DND-41 (cell line): ENCODE measurements at regions not wholly inside any gene's neighbourhood (a gene's known extent, or its start where the extent isn't known, plus 50 kb on each side); places are given as distances from the start of the nearest gene placed in this dataset.

Experiments used
- ATAC-seq: fragments of 200-7000 bp; cut with Tn5 transposase; 3 replicates; pipeline ENCODE4 v1.9.1; 2021; ENCODE audit warnings: low read depth; ENCODE audit not compliant: insufficient read depth
- DNase-seq: peaks from one replicate; pipeline ENCODE4 v3.0.0-alpha.2; 2020
- H2AFZ ChIP-seq: 2 replicates; pipeline ENCODE4 v1.6.0; 2012; ENCODE audit warnings: low read depth, low read length
- H3K27ac ChIP-seq: 2 replicates; pipeline ENCODE4 v1.5.1; 2012; ENCODE audit warnings: low read length, inconsistent platforms
- H3K27me3 ChIP-seq: fragments of 200-600 bp; sonication (generic); 2 replicates; pipeline ENCODE4 v1.6.0; 2012; ENCODE audit warnings: low read length, mild to moderate bottlenecking, inconsistent platforms; ENCODE audit not compliant: insufficient read depth, poor library complexity
- H3K36me3 ChIP-seq: 2 replicates; pipeline ENCODE4 v1.5.1; 2012; ENCODE audit warnings: low read length, inconsistent platforms; ENCODE audit not compliant: insufficient read depth
- H3K4me1 ChIP-seq: 2 replicates; pipeline ENCODE4 v1.5.1; 2012; ENCODE audit warnings: mild to moderate bottlenecking, low read length; ENCODE audit not compliant: insufficient read depth
- H3K4me2 ChIP-seq: 2 replicates; pipeline ENCODE4 v1.6.0; 2012; ENCODE audit warnings: mild to moderate bottlenecking, moderate library complexity, low read length, inconsistent platforms; ENCODE audit not compliant: insufficient read depth
- H3K4me3 ChIP-seq, 2 experiments: fragments of 200-600 bp in 1 of 2; shearing (Covaris generic) in 1 of 2; 2 replicates each; pipeline ENCODE4 v1.5.1; 2012 to 2016; ENCODE audit warnings: inconsistent platforms in 2 of 2, low read length in 2 of 2, mild to moderate bottlenecking in 2 of 2, low read depth in 1 of 2, moderate library complexity in 1 of 2
- H3K79me2 ChIP-seq: 2 replicates; pipeline ENCODE4 v1.6.0; 2012; ENCODE audit warnings: low read length, inconsistent platforms; ENCODE audit not compliant: insufficient read depth
- H3K9ac ChIP-seq: 2 replicates; pipeline ENCODE4 v1.6.0; 2012; ENCODE audit warnings: low read depth, mild to moderate bottlenecking, inconsistent platforms, low read length, moderate library complexity
- H3K9me3 ChIP-seq: 2 replicates; pipeline ENCODE4 v1.5.1; 2012; ENCODE audit warnings: low read length, moderate library complexity, mild to moderate bottlenecking, inconsistent platforms; ENCODE audit not compliant: insufficient read depth, severe bottlenecking
- H4K20me1 ChIP-seq: 2 replicates; pipeline ENCODE4 v1.6.0; 2012; ENCODE audit warnings: low read length; ENCODE audit not compliant: insufficient read depth
- CTCF ChIP-seq: IDR thresholded peaks from 2 replicates; pipeline ENCODE4 v1.5.1; 2012; ENCODE audit warnings: borderline replicate concordance, low read length, moderate library complexity, mild to moderate bottlenecking; ENCODE audit not compliant: poor library complexity, severe bottlenecking; ENCODE audit errors: extremely low read depth
- EZH2 ChIP-seq: IDR thresholded peaks from 3 replicates; pipeline ENCODE4 v1.6.1; 2012; ENCODE audit warnings: borderline replicate concordance, low read depth, mild to moderate bottlenecking, moderate library complexity, low read length, inconsistent platforms; ENCODE audit not compliant: severe bottlenecking

GRCh38 chr5:124692950-124693349 is 53.5 kb downstream of the ZNF608 start:
- no peaks in the 10 kb centered on the region for H3K79me2 ChIP-seq
- TF ChIP-seq EZH2 (no peak), CTCF (no peak)
- no peaks in the 10 kb centered on the region for H3K36me3 ChIP-seq
- no peak overlapping the region for H3K4me2 ChIP-seq
- ATAC-seq, result no peak
- no peaks in the 10 kb centered on the region for H3K4me1 ChIP-seq
- H3K9me3 ChIP-seq, result no peaks in the 10 kb centered on the region
- no peak overlapping the region for H2AFZ ChIP-seq
- no peak for DNase-seq
- H3K4me3 ChIP-seq, result no peak overlapping the region
- no peaks in the 10 kb centered on the region for H3K27me3 ChIP-seq
- H3K27ac ChIP-seq, result no peak overlapping the region
- H4K20me1 ChIP-seq, result no peaks in the 10 kb centered on the region
- H3K9ac ChIP-seq, result no peak overlapping the region

DNA sequence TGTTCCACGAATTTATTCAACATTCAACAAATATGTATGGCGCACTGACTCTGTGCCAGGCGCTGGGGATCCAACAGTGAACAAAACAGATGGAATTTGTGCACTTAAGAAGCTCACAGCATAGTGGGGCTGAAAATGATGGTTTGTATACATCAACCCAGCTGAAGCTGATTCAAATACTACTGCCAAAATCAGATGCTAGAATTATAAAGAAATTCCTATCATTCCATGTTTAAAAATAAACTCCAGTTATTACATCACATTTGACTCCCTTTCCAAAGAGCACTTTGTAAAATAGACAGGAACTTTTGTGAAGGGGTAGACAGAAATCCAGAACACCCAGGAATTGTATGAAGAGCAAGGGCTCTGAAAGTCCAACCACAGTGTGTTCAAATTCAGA is 54.1 kb downstream of the ZNF608 start:
- no peak overlapping the region for H2AFZ ChIP-seq
- no peak overlapping the region for H3K9ac ChIP-seq
- no peaks in the 10 kb centered on the region for H3K4me1 ChIP-seq
- ATAC-seq (no peak), DNase-seq (no peak)
- H3K79me2 ChIP-seq, result no peaks in the 10 kb centered on the region
- no peaks in the 10 kb centered on the region for H3K36me3 ChIP-seq
- H3K27me3 ChIP-seq, result no peaks in the 10 kb centered on the region
- H3K27ac ChIP-seq, result no peak overlapping the region
- H4K20me1 ChIP-seq, result no peaks in the 10 kb centered on the region
- no peak overlapping the region for H3K4me3 ChIP-seq
- TF ChIP-seq CTCF, result no peak
- no peak for TF ChIP-seq EZH2
- H3K4me2 ChIP-seq, result no peak overlapping the region
- no peaks in the 10 kb centered on the region for H3K9me3 ChIP-seq

- no peak overlapping the region for H3K27ac ChIP-seq
- no peaks in the 10 kb centered on the region for H4K20me1 ChIP-seq
- H2AFZ ChIP-seq, result no peak overlapping the region
- H3K4me1 ChIP-seq, result peaks cover 18% of the 10 kb centered on the region
- TF ChIP-seq CTCF (no peak), EZH2 (no peak)
- ATAC-seq (no peak), DNase-seq (no peak)
- no peaks in the 10 kb centered on the region for H3K27me3 ChIP-seq
- H3K4me2 ChIP-seq, result no peak overlapping the region
- no peaks in the 10 kb centered on the region for H3K79me2 ChIP-seq
- no peak overlapping the region for H3K4me3 ChIP-seq
- H3K9ac ChIP-seq, result no peak overlapping the region
- no peaks in the 10 kb centered on the region for H3K9me3 ChIP-seq
- no peaks in the 10 kb centered on the region for H3K36me3 ChIP-seq
These were observed 56.8 kb downstream of the ZNF608 start for GRCh38 chr5:124689653-124690052.
